ENCODE measurements at regions not wholly inside any gene's neighbourhood (a gene's known extent, or its start where the extent isn't known, plus 50 kb on each side); places are given as distances from the start of the nearest gene placed in this dataset. TPM values are rescaled to one million over a fixed set of nuclear protein-coding genes. Genes with fewer than 3 reads are reported as not detected.
"Not testable (repeated sequence)": the region's sequence is repeated elsewhere in the genome, so short reads cannot be mapped to it uniquely, and the experiment has no call there.

- not testable (repeated sequence) for DNase-seq
Observed at GRCh38 chr20:25797062-25797461, 100.4 kb upstream of the ZNF337 start.

GRCh38 chr20:25777241-25777640 lies 80.6 kb upstream of the ZNF337 start:
- DNase-seq, result not testable (repeated sequence)

GRCh38 chr20:25774711-25775110 lies 78.1 kb upstream of the ZNF337 start:
- not testable (repeated sequence) for DNase-seq

DNA sequence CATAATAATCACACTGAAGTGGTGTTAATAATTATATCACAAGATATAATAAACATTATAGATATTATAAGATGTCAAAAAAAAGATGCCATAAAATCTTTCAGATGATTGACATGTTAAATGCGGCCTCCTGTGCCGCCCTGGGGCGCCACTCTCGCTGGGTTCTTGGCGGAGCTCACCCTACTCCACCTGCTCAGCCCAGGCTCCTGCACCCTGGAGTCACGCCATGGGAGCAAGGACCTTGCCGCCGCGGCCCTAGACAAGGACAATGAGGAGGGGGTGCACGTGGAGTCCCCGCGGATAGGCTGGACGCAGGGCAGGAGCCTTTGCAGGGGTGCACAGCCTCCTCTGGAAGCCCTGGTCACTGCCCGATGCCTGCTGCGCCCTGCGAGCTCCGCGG lies 77.5 kb upstream of the ZNF337 start:
- DNase-seq, result not testable (repeated sequence)

DNA sequence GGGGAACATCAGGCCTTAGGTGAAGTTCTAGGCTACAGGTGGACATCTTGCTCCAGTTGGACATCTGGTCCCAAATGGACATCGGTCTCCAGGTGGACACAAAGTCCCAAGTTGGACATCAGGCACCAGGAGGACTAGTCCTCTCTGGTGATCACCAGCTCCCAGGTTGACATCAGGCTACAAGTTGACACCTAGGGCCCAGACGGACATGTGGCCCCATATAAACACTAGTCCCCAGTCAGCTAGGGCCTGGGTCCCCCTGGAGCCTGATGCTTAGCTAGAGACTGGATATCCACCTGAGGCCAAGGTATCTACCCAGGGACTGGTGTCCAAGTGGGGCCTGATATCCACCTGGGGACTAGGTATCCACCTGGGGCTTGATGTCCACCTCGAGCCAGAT lies 75.8 kb upstream of the ZNF337 start:
- not testable (repeated sequence) for DNase-seq

- not testable (repeated sequence) for DNase-seq
Observed at GRCh38 chr20:25771818-25772217, 75.2 kb upstream of the ZNF337 start.

DNA sequence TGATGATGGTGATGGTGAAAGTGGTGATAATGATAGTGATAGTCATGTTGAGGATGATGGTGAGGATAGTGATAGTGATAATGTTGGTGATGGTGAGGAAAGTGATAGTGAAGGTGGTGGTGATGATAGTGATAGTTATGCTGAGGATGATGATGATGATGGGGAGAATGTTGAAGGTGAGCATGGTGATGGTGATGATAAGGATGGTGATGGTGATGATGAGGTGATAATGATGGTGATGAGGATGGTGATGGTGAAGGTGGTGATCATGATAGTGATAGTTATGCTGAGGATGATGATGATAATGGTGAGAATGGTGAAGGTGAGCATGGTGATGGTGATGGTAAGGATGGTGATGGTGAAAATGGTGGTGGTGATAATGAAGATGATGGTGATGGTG lies 64.9 kb upstream of the ZNF337 start:
- no peak for DNase-seq

DNA sequence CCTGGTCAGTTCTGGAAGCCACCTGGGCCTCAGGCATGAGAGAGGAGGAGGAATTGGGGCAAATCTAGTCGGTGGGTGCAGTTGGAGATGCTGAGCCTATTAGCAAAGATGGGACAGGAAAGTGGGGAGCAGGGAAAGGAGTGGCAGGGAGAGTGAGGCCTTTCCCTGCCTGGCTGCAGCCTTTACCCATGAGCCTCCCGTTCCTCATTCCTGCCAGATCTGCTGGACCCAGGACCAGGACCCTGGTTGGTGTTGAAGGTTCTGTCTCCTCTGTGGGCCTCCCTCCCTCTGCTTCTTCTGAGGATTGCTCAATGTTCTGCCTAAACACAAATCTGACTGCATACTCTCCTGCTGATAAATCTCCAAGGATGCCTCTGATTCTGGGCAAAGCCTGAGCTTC lies 64.4 kb upstream of the ZNF337 start:
- not testable (repeated sequence) for DNase-seq

DNA sequence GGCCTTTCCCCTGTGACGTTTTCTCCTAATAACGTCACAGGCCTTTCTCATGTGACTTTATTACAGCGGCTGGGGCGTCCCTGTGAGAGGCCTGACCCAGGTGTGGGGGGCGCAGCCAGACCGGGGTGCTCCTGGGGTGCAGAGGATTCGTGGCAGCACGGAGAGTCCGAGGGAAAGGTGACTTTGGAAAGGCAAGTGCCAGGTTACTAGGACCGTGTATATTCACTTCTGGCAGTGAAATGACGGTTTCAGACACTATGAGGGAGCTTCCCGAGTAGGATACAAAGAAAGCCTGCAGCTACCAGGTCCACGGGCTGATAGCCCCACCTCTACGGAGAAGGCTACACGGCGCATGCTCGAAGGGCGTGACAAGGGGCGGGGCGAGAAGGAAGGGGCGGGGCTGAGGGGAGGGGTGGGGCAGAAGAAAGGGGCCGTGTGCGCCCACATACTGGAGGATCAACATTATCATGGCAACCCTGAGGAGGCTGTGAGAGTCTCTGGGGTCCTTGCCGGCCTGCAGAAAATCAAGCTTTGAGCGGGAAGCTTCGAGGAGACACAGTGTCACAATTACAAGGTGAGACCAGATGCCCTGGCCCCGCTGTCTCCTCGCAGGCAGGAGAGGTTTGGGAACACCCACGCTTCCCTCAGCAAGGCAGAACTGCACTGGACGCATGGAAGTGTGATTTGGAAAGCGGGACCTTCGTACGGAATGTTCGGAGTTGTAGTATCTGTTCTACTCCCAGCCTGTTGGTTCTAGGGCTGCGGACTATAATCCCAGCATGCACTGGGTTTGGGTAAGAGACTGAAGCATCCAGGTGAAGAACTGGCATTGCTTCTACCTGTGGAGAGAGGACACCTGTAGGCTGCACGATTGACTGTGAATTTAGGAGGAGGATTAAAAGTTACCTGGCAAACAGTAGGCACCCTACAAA lies 54.4 kb upstream of the ZNF337 start:
- DNase-seq, result peak; percentile 15

- DNase-seq, result no peak
Observed at GRCh38 chr20:25750220-25750764, 53.6 kb upstream of the ZNF337 start.

DNA sequence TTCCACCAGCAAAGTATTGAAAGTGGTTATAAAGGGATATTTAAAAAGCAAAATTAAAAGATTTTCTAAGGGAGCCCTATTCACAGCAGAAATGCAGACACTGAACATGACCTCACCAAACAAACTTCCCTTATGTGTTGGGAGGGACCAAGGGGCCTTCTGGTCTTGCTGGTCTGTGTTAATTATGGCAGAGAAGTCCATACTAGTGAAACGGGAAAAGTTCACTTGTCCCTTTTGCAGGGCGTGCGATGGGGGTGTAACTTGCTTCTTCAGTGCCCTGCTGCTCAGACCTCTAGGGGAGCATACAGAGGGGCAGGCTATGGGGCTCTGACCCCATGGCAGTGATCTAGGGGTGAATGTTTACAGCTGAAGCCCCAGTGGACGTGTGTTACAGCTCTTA lies 53.0 kb upstream of the ZNF337 start:
- no peak for DNase-seq

Small RNAs in the stretch of these regions (small RNA-seq; reads per million reads assigned to genes)
- gene CFTRP1 (ENCODE audit: low replicate concordance), result not detected
